A673 (cell line): ENCODE measurements at regions not wholly inside any gene's neighbourhood (a gene's known extent, or its start where the extent isn't known, plus 50 kb on each side); places are given as distances from the start of the nearest gene placed in this dataset.
A peak's percentile ranks its signal among the peaks of the same experiment; 100 is the strongest.

ENCODE experiments used
- BruUV-seq: library from RNA; stranded (reverse); fragments of 400-500 nt; replicated peaks from 2 replicates; lab custom pipeline; 2021; lab: Mats Ljungman, UMichigan
- CTCF ChIA-PET: fragments of 300-600 bp; sonication (Branson Sonifier 250); formaldehyde crosslinking; loops from one replicate; lab custom pipeline; 2022; ENCODE audit warnings: antibody characterized with exemption; lab: Charles Lee
- POLR2A ChIA-PET: fragments of 300-600 bp; sonication (Branson Sonifier 250); formaldehyde crosslinking; loops from one replicate; lab custom pipeline; 2022; ENCODE audit warnings: antibody characterized with exemption; ENCODE audit not compliant: low non-redundant PET; lab: Charles Lee
- DNase-seq: peaks from one replicate; pipeline ENCODE4 v3.0.0-alpha.2; 2015; ENCODE audit warnings: low spot score
- H3K27ac ChIP-seq: fragments of 200-600 bp; sonication (generic); 2 replicates; pipeline ENCODE4 v1.5.1; 2016; ENCODE audit warnings: mixed run types, low read depth, mild to moderate bottlenecking, mixed read lengths, antibody characterized with exemption, low read length; ENCODE audit not compliant: poor library complexity, severe bottlenecking
- H3K27me3 ChIP-seq: fragments of 200-600 bp; sonication (generic); replicated peaks from 2 replicates; pipeline ENCODE4 v1.6.1; 2017; ENCODE audit warnings: mixed run types, low read depth, mild to moderate bottlenecking, mixed read lengths, antibody characterized with exemption, low read length; ENCODE audit not compliant: insufficient read depth, poor library complexity
- H3K36me3 ChIP-seq: fragments of 200-600 bp; sonication (generic); 2 replicates; pipeline ENCODE4 v1.6.1; 2016; ENCODE audit warnings: mixed run types, mild to moderate bottlenecking, mixed read lengths, antibody characterized with exemption, low read length; ENCODE audit not compliant: insufficient read depth, poor library complexity, severe bottlenecking
- H3K4me1 ChIP-seq: fragments of 200-600 bp; sonication (generic); 2 replicates; pipeline ENCODE4 v1.6.1; 2017; ENCODE audit warnings: mixed run types, mild to moderate bottlenecking, mixed read lengths, antibody characterized with exemption, low read length; ENCODE audit not compliant: insufficient read depth, poor library complexity, severe bottlenecking
- H3K4me3 ChIP-seq: fragments of 200-600 bp; sonication (generic); 2 replicates; pipeline ENCODE4 v1.5.1; 2016; ENCODE audit warnings: low read depth, mixed run types, mild to moderate bottlenecking, mixed read lengths, low read length; ENCODE audit not compliant: poor library complexity, severe bottlenecking
- H3K9me3 ChIP-seq: fragments of 200-600 bp; sonication (generic); 2 replicates; pipeline ENCODE4 v1.6.1; 2016; ENCODE audit warnings: mixed run types, low read depth, mild to moderate bottlenecking, mixed read lengths, antibody characterized with exemption, low read length; ENCODE audit not compliant: poor library complexity, severe bottlenecking
- CTCF ChIP-seq: fragments of 300-800, 200-600 bp; sonication (generic); conservative IDR thresholded peaks from 2 replicates; pipeline ENCODE4 v1.5.1; 2017; ENCODE audit warnings: low read depth, mild to moderate bottlenecking, antibody characterized with exemption, low read length, moderate library complexity, mixed read lengths
- EZH2 ChIP-seq: fragments of 200-600 bp; sonication (generic); IDR thresholded peaks from 2 replicates; pipeline ENCODE4 v1.6.1; 2017; ENCODE audit warnings: borderline replicate concordance, low read depth, mild to moderate bottlenecking, mixed read lengths, antibody characterized with exemption, low read length; ENCODE audit not compliant: poor library complexity, severe bottlenecking
- intact Hi-C: fragments of 100-400 bp; cut with micrococcal nuclease; formaldehyde crosslinking; loops from one replicate; pipeline ENCODE4 v1.10.0; 2022; ENCODE audit not compliant: unreplicated experiment

GRCh38 chr10:83982812-83983211, 156.5 kb upstream of the GHITM start:
- Histone ChIP-seq H3K4me1 (peaks cover 16% of the 10 kb centered on the region), H3K4me3 (no peak overlapping the region), H3K27ac (peak overlapping the region; percentile 39), H3K27me3 (no peaks in the 10 kb centered on the region), H3K9me3 (no peaks in the 10 kb centered on the region), H3K36me3 (no peaks in the 10 kb centered on the region)
- no TSS peak for BruUV-seq
- no peak for DNase-seq
- TF ChIP-seq EZH2, result no peak
- TF ChIP-seq CTCF, result no peak
- POLR2A ChIA-PET, result no interaction called here
- CTCF ChIA-PET, result interaction anchor here (0.5 kb wide), 1 partner anchor 169 kb away, joined by 3 read pairs; no protein-coding TSS in a partner anchor
- intact Hi-C loops, result no loop called here

- Histone ChIP-seq H3K27me3 (no peaks in the 10 kb centered on the region), H3K4me1 (peaks cover 16% of the 10 kb centered on the region), H3K4me3 (no peak overlapping the region), H3K27ac (peak overlapping the region; percentile 69), H3K36me3 (no peaks in the 10 kb centered on the region), H3K9me3 (no peaks in the 10 kb centered on the region)
- POLR2A ChIA-PET, result no interaction called here
- CTCF ChIA-PET, result interaction anchor here (0.5 kb wide), 1 partner anchor 170 kb away, joined by 3 read pairs; no protein-coding TSS in a partner anchor
- no peak for TF ChIP-seq EZH2
- TF ChIP-seq CTCF, result no peak
- DNase-seq, result peak; percentile 89
- no TSS peak for BruUV-seq
- intact Hi-C loops, result no loop called here
Observed at GRCh38 chr10:83983578-83984255, 155.6 kb upstream of the GHITM start.

- Histone ChIP-seq H3K27ac (peak overlapping the region; percentile 69), H3K9me3 (no peaks in the 10 kb centered on the region), H3K4me3 (no peak overlapping the region), H3K36me3 (no peaks in the 10 kb centered on the region), H3K27me3 (no peaks in the 10 kb centered on the region), H3K4me1 (peaks cover 16% of the 10 kb centered on the region)
- ChIA-PET POLR2A (no interaction called here), CTCF (no interaction called here)
- intact Hi-C loops, result no loop called here
- no peak for TF ChIP-seq EZH2
- TF ChIP-seq CTCF, result no peak
- DNase-seq, result no peak
- no TSS peak for BruUV-seq
Observed at GRCh38 chr10:83984256-83984640, 155.1 kb upstream of the GHITM start.
